ENCODE measurements at regions not wholly inside any gene's neighbourhood (a gene's known extent, or its start where the extent isn't known, plus 50 kb on each side); places are given as distances from the start of the nearest gene placed in this dataset.

DNA sequence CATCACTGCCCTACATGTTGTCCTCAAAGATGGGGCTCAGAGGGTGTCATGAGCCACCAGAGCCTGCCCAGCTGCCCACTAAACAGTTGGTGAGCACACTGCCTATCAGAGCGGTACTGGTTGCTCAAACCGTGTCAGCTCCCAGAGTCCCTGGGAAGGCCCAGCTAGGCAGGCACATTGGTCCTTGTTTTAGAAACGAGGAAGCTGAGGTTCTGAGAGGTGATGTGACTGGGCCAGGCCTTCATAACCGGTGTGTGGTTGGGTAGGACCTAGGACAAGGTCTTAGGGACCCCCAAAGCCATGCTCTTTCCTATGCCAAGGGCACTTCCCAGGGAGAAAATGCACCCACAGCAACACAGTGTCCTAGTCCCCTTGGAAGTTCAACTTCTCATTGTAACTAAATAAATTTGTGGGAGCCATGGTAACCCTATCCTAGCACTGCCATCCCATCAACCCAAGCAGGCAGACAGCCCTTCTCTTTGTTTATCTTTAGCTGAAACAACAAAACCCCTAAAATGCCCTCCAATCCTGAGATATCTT is 174.7 kb upstream of the PDE1C start:
- TF ChIP-seq, protein P1, sequence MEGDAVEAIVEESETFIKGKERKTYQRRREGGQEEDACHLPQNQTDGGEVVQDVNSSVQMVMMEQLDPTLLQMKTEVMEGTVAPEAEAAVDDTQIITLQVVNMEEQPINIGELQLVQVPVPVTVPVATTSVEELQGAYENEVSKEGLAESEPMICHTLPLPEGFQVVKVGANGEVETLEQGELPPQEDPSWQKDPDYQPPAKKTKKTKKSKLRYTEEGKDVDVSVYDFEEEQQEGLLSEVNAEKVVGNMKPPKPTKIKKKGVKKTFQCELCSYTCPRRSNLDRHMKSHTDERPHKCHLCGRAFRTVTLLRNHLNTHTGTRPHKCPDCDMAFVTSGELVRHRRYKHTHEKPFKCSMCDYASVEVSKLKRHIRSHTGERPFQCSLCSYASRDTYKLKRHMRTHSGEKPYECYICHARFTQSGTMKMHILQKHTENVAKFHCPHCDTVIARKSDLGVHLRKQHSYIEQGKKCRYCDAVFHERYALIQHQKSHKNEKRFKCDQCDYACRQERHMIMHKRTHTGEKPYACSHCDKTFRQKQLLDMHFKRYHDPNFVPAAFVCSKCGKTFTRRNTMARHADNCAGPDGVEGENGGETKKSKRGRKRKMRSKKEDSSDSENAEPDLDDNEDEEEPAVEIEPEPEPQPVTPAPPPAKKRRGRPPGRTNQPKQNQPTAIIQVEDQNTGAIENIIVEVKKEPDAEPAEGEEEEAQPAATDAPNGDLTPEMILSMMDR (IDR thresholded peaks at IDR 0.05): no peak
- TF ChIP-seq POLR2A (IDR thresholded peaks at IDR 0.05): no peak

Measured in uterus (tissue), 2 donors.